Keratinocyte (primary cell): ENCODE measurements at regions not wholly inside any gene's neighbourhood (a gene's known extent, or its start where the extent isn't known, plus 50 kb on each side); places are given as distances from the start of the nearest gene placed in this dataset.

Experiments
- DNase-seq: peaks from one replicate; pipeline ENCODE4 v3.0.0-alpha.2; 2011; ENCODE audit warnings: low read depth, missing footprints, low spot score
- FAIRE-seq: peaks from 2 replicates; lab custom pipeline; 2011; peaks lifted over from hg19 to GRCh38; lab: Jason Lieb, UNC
- H2AFZ ChIP-seq: 2 replicates; pipeline ENCODE4 v1.6.0; 2012; ENCODE audit warnings: low read length, control low read depth, inconsistent platforms; ENCODE audit not compliant: control insufficient read depth
- H3K27ac ChIP-seq: 2 replicates; pipeline ENCODE4 v1.5.1; 2011; ENCODE audit warnings: low read length; ENCODE audit not compliant: control insufficient read depth, insufficient read depth
- H3K27me3 ChIP-seq: 3 replicates; pipeline ENCODE4 v1.6.0; 2011; ENCODE audit warnings: low read length; ENCODE audit not compliant: control insufficient read depth, insufficient read depth; ENCODE audit errors: extremely low read depth
- H3K36me3 ChIP-seq, 2 experiments: 2 replicates in 1 of 2; 3 replicates in 1 of 2; pipeline ENCODE4 v1.5.1; 2011; ENCODE audit warnings: low read length in 2 of 2, mild to moderate bottlenecking in 1 of 2; ENCODE audit not compliant: control insufficient read depth in 2 of 2, insufficient read depth in 2 of 2; ENCODE audit errors: extremely low read depth in 1 of 2
- H3K4me1 ChIP-seq: 3 replicates; pipeline ENCODE4 v1.5.1; 2011; ENCODE audit warnings: low read length; ENCODE audit not compliant: control insufficient read depth, insufficient read depth; ENCODE audit errors: extremely low read depth
- H3K4me2 ChIP-seq: 3 replicates; pipeline ENCODE4 v1.6.0; 2011; ENCODE audit warnings: low read depth, low read length; ENCODE audit not compliant: control insufficient read depth, insufficient read depth; ENCODE audit errors: extremely low read depth
- H3K4me3 ChIP-seq, 3 experiments: fragments of 200-600 bp in 1 of 3; sonication (generic) in 1 of 3; 2 replicates in 2 of 3; 3 replicates in 1 of 3; pipeline ENCODE4 v1.5.1; 2011 to 2016; ENCODE audit warnings: low read length in 3 of 3, mild to moderate bottlenecking in 3 of 3, control low read depth in 2 of 3, inconsistent platforms in 1 of 3, low read depth in 1 of 3, mixed read lengths in 1 of 3, mixed run types in 1 of 3, moderate library complexity in 1 of 3; ENCODE audit not compliant: control insufficient read depth in 2 of 3, insufficient read depth in 2 of 3; ENCODE audit errors: extremely low read depth in 1 of 3
- H3K79me2 ChIP-seq: 2 replicates; pipeline ENCODE4 v1.6.0; 2012; ENCODE audit warnings: low read length; ENCODE audit not compliant: control insufficient read depth, insufficient read depth
- H3K9ac ChIP-seq: 3 replicates; pipeline ENCODE4 v1.6.0; 2011; ENCODE audit warnings: low read length; ENCODE audit not compliant: control insufficient read depth, insufficient read depth; ENCODE audit errors: extremely low read depth
- H3K9me1 ChIP-seq: 3 replicates; pipeline ENCODE4 v1.6.0; 2011; ENCODE audit warnings: low read length; ENCODE audit not compliant: control insufficient read depth, insufficient read depth; ENCODE audit errors: extremely low read depth
- H3K9me3 ChIP-seq: 2 replicates; pipeline ENCODE4 v1.5.1; 2012; ENCODE audit warnings: low read depth, low read length; ENCODE audit not compliant: control insufficient read depth
- H4K20me1 ChIP-seq: 3 replicates; pipeline ENCODE4 v1.6.0; 2011; ENCODE audit warnings: low read length; ENCODE audit not compliant: control insufficient read depth, insufficient read depth; ENCODE audit errors: extremely low read depth
- EZH2 ChIP-seq: IDR thresholded peaks from one replicate; pipeline ENCODE4 v1.6.1; 2012; ENCODE audit warnings: inconsistent platforms, mild to moderate bottlenecking, low read length, moderate library complexity
- dilution Hi-C: fragments of 300-500 bp; cut with MboI; formaldehyde crosslinking; loops from one replicate; pipeline ENCODE4 v1.7.0; 2020; ENCODE audit warnings: low sequenced_read_pairs; ENCODE audit not compliant: extremely low pct_ligation_motif_present
- TF ChIP-seq, protein P1 (sequence below), 3 experiments: IDR thresholded peaks in 1 of 3; conservative IDR thresholded peaks in 1 of 3; optimal IDR thresholded peaks in 1 of 3; 2 replicates in 2 of 3; 3 replicates in 1 of 3; pipeline versions ENCODE3 to v1.5.1; 2011; ENCODE audit warnings: low read length in 3 of 3, mild to moderate bottlenecking in 3 of 3, moderate library complexity in 2 of 3, control low read depth in 1 of 3, inconsistent platforms in 1 of 3; ENCODE audit not compliant: insufficient read depth in 2 of 3; ENCODE audit errors: extremely low read depth in 1 of 3

GRCh38 chr6:150680510-150680909 lies 80.8 kb downstream of the PLEKHG1 start:
- H3K9me3 ChIP-seq: no peaks in the 10 kb centered on the region
- no peak for TF ChIP-seq EZH2
- TF ChIP-seq, protein P1, sequence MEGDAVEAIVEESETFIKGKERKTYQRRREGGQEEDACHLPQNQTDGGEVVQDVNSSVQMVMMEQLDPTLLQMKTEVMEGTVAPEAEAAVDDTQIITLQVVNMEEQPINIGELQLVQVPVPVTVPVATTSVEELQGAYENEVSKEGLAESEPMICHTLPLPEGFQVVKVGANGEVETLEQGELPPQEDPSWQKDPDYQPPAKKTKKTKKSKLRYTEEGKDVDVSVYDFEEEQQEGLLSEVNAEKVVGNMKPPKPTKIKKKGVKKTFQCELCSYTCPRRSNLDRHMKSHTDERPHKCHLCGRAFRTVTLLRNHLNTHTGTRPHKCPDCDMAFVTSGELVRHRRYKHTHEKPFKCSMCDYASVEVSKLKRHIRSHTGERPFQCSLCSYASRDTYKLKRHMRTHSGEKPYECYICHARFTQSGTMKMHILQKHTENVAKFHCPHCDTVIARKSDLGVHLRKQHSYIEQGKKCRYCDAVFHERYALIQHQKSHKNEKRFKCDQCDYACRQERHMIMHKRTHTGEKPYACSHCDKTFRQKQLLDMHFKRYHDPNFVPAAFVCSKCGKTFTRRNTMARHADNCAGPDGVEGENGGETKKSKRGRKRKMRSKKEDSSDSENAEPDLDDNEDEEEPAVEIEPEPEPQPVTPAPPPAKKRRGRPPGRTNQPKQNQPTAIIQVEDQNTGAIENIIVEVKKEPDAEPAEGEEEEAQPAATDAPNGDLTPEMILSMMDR (optimal IDR thresholded peaks at IDR 0.05 in 1 of 3, IDR thresholded peaks at IDR 0.05 in 1 of 3, conservative IDR thresholded peaks at IDR 0.05 in 1 of 3; ENCODE audit: extremely low read depth in 1 of 3, insufficient read depth in 2 of 3, low read length in 3 of 3): no peak
- H3K9ac ChIP-seq: no peak overlapping the region
- FAIRE-seq: no peak
- no peaks in the 10 kb centered on the region for H4K20me1 ChIP-seq
- no peak overlapping the region for H3K4me3 ChIP-seq
- no peak overlapping the region for H3K27ac ChIP-seq
- H3K79me2 ChIP-seq: no peaks in the 10 kb centered on the region
- no peak for DNase-seq
- no peaks in the 10 kb centered on the region for H3K4me1 ChIP-seq
- H3K9me1 ChIP-seq: no peaks in the 10 kb centered on the region
- no peaks in the 10 kb centered on the region for H3K27me3 ChIP-seq
- no peak overlapping the region for H3K4me2 ChIP-seq
- no peaks in the 10 kb centered on the region for H3K36me3 ChIP-seq
- H2AFZ ChIP-seq: no peak overlapping the region
- dilution Hi-C loops: no loop called here

GRCh38 chr6:150681578-150682395 lies 82.1 kb downstream of the PLEKHG1 start:
- Histone ChIP-seq H4K20me1 (no peaks in the 10 kb centered on the region), H3K79me2 (no peaks in the 10 kb centered on the region), H3K27me3 (no peaks in the 10 kb centered on the region), H3K36me3 (no peaks in the 10 kb centered on the region), H3K9me1 (no peaks in the 10 kb centered on the region), H2AFZ (no peak overlapping the region), H3K4me1 (peaks cover 5% of the 10 kb centered on the region), H3K9me3 (no peaks in the 10 kb centered on the region), H3K4me3 (no peak overlapping the region), H3K4me2 (no peak overlapping the region), H3K27ac (no peak overlapping the region), H3K9ac (no peak overlapping the region)
- TF ChIP-seq EZH2: no peak
- TF ChIP-seq, protein P1 (optimal IDR thresholded peaks at IDR 0.05 in 1 of 3, IDR thresholded peaks at IDR 0.05 in 1 of 3, conservative IDR thresholded peaks at IDR 0.05 in 1 of 3; ENCODE audit: extremely low read depth in 1 of 3, insufficient read depth in 2 of 3, low read length in 3 of 3): no peak
- dilution Hi-C loops: no loop called here
- DNase-seq (no peak), FAIRE-seq (no peak)
